Activated CD4-positive, alpha-beta T cell treated with anti-CD3 and anti-CD28 coated beads, Interleukin-2, amount 10 ng/mL, durations not matched to agents 7 days and 5 days (primary cell): ENCODE measurements at regions not wholly inside any gene's neighbourhood (a gene's known extent, or its start where the extent isn't known, plus 50 kb on each side); places are given as distances from the start of the nearest gene placed in this dataset.
"Not testable (repeated sequence)": the region's sequence is repeated elsewhere in the genome, so short reads cannot be mapped to it uniquely, and the experiment has no call there.

Experiments used
- CTCF ChIA-PET: fragments of 350-600 bp; sonication (Branson Sonifier 250); formaldehyde crosslinking; loops from one replicate; lab custom pipeline; 2021; ENCODE audit warnings: antibody characterized with exemption; lab: Charles Lee
- POLR2A ChIA-PET: fragments of 350-600 bp; sonication (Branson Sonifier 250); formaldehyde crosslinking; loops from one replicate; lab custom pipeline; 2021; ENCODE audit warnings: antibody characterized with exemption; lab: Charles Lee
- DNase-seq: peaks from one replicate; pipeline ENCODE4 v3.0.0-alpha.2; 2020
- H3K27ac Mint-ChIP-seq: one replicate; pipeline ENCODE4 v1.8.0; 2021; ENCODE audit warnings: mild to moderate bottlenecking, moderate library complexity, mixed read lengths
- H3K27me3 Mint-ChIP-seq: one replicate; pipeline ENCODE4 v1.8.0; 2021; ENCODE audit warnings: mixed read lengths
- H3K36me3 Mint-ChIP-seq: one replicate; pipeline ENCODE4 v1.8.0; 2021; ENCODE audit warnings: low read depth, mixed read lengths
- H3K4me1 Mint-ChIP-seq: one replicate; pipeline ENCODE4 v1.8.0; 2021; ENCODE audit warnings: mixed read lengths
- H3K4me3 Mint-ChIP-seq: one replicate; pipeline ENCODE4 v1.8.0; 2021; ENCODE audit warnings: mild to moderate bottlenecking, moderate library complexity, mixed read lengths
- H3K9me3 Mint-ChIP-seq: one replicate; pipeline ENCODE4 v1.8.0; 2021; ENCODE audit warnings: mixed read lengths

DNA sequence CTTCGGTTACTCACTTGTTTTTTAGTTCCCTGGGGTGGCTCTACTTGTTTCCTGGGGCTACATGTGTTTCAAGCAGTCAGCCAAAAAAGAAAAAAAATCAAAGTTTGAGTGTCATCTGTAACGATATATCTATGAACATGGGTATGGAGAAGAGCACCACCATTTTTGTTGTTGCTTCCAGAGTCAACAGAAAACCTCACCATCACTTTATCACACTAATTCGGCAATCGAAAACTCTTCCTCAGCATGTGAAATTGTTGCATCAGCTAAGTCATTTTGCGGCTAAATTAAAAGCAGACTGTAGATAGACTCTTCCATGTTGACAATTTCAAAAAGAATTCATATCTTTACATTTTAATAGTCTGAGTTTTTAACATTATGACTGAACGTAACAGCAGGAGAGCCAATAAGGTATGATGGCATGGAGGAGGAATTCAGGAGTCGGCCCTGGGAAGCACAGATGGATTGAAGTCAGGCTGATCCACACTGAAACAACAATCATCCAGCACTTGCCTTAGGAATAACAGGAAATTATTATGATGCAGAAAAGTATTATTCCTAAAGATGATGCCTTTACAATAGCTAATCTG lies 455.7 kb upstream of the KLF6 start:
- Mint-ChIP-seq H3K9me3 (peaks cover 9% of the 10 kb centered on the region), H3K27me3 (peaks cover 11% of the 10 kb centered on the region), H3K4me1 (peaks cover 20% of the 10 kb centered on the region), H3K27ac (no peak overlapping the region), H3K36me3 (no peaks in the 10 kb centered on the region), H3K4me3 (no peak overlapping the region)
- no peak for DNase-seq
- POLR2A ChIA-PET, result no interaction called here
- CTCF ChIA-PET, result no interaction called here

DNA sequence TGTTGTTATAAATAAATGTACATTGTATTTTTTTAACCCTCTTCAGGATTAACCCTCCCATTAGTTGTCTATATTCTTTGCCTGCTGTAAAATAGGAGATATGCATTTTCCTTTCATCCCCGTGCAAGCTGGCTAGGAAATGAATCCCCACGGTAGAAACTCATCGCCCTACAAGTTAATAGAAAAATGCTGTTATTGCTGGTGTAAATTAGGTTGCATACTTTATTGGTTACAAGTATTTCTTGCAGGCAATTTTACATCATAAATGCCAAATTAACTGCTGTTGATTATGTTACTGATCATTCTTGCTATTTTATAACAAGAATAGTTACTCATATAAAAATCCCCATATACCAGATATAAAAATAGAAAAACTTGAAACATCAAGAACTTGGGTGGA lies 454.2 kb upstream of the KLF6 start:
- Mint-ChIP-seq H3K9me3 (peaks cover 9% of the 10 kb centered on the region), H3K27me3 (peaks cover 11% of the 10 kb centered on the region), H3K36me3 (no peaks in the 10 kb centered on the region), H3K4me3 (no peak overlapping the region), H3K4me1 (peaks cover 22% of the 10 kb centered on the region), H3K27ac (no peak overlapping the region)
- DNase-seq, result no peak
- ChIA-PET POLR2A (no interaction called here), CTCF (no interaction called here)

DNA sequence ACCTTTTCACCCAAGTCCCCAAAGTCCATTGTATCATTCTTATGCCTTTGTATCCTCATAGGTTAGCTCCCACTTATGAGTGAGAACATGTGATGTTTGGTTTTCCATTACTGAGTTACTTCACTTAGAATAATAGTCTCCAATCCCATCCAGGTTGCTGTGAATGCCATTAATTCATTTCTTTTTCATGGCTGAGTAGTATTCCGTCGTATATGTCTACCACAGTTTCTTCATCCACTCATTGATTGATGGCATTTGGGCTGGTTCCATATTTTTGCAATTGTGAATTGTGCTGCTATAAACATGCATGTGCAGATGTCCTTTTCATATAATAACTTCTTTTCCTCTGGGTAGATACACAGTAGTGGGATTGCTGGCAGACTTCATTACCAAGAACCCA lies 451.9 kb upstream of the KLF6 start:
- CTCF ChIA-PET, result interaction anchor here (0.6 kb wide), 1 partner anchor 378 kb away, joined by 3 read pairs; no protein-coding TSS in a partner anchor
- H3K9me3 Mint-ChIP-seq, result not testable (repeated sequence)
- peaks cover 11% of the 10 kb centered on the region for H3K27me3 Mint-ChIP-seq

DNA sequence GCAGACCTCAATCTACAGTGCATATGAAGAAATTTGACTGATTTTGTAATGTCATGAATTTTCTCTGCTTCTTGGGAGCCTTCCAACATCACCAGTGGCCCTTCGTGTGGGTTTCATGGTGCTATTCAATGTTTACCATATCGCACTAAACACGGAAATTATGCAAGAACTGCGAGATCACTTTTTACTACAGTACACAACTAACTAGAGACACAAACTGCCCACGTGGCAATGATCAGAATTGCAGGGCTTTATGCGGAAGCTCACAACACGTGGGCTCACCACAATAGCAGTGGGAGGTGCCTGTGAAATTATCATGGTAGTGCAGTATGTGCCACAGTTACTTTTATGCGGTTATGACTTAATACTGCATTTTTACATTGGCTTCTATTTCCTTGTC lies 449.7 kb upstream of the KLF6 start:
- DNase-seq, result peak; percentile 9
- H3K4me3 Mint-ChIP-seq, result no peak overlapping the region
- no peaks in the 10 kb centered on the region for H3K36me3 Mint-ChIP-seq
- peaks cover 12% of the 10 kb centered on the region for H3K27me3 Mint-ChIP-seq
- peaks cover 2% of the 10 kb centered on the region for H3K4me1 Mint-ChIP-seq
- no peak overlapping the region for H3K27ac Mint-ChIP-seq
- CTCF ChIA-PET, result no interaction called here
- POLR2A ChIA-PET, result no interaction called here
- H3K9me3 Mint-ChIP-seq, result peaks cover 9% of the 10 kb centered on the region

More for the DNA sequence above, 451.9 kb upstream of the KLF6 start:
- H3K4me3 Mint-ChIP-seq, H3K4me1 Mint-ChIP-seq, H3K27ac Mint-ChIP-seq, POLR2A ChIA-PET, H3K36me3 Mint-ChIP-seq, DNase-seq: not testable (repeated sequence)

DNA sequence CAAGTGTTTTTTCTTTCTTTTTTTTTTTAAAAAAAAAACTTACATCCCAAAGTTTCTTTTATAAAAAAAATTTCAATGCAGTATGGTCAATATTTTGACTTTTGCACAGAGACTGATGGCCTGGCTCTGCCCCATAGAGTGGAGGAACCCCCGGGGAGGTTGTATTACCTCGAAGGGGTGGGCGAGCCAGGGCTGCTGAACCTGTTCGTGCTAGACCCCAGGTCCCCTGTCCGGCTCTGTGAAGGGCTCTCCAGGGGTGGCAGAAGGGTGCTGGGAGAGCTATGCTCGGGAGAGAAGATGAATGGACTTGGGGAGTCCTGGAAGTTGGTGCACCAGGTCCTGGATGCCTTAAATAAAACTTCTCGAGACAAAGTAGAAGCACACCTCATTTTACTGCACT lies 446.4 kb upstream of the KLF6 start:
- Mint-ChIP-seq H3K27me3 (peaks cover 4% of the 10 kb centered on the region), H3K27ac (no peak overlapping the region), H3K4me3 (no peak overlapping the region), H3K36me3 (no peaks in the 10 kb centered on the region), H3K9me3 (peaks cover 2% of the 10 kb centered on the region), H3K4me1 (peaks cover 2% of the 10 kb centered on the region)
- DNase-seq, result no peak
- ChIA-PET CTCF (interaction anchor here (1.2 kb wide), 1 partner anchor 17 kb away, joined by 4 read pairs; no protein-coding TSS in a partner anchor), POLR2A (interaction anchor here (0.6 kb wide), 1 partner anchor 196 kb away, joined by 4 read pairs; no protein-coding TSS in a partner anchor)

DNA sequence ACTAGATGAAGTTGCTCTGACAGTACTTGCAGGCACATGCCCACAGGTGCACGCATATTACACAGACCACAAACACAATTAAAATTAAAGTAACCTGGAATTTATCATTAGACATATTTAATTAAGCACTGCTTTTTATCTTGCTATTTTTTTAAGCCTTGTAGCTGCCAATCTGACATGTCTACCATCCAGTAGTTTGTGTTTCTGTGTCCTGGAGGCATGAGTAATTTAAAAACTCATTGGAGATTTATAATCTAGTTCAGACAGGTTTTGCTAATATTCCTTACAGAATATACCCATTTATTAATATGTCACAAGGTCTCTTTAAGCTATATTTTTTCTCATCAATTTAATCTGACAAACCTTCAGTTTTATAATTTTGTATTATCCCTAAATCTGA lies 445.0 kb upstream of the KLF6 start:
- H3K9me3 Mint-ChIP-seq, result no peaks in the 10 kb centered on the region
- POLR2A ChIA-PET, result no interaction called here
- no peaks in the 10 kb centered on the region for H3K36me3 Mint-ChIP-seq
- H3K27me3 Mint-ChIP-seq, result peaks cover 4% of the 10 kb centered on the region
- DNase-seq, result no peak
- no peak overlapping the region for H3K4me3 Mint-ChIP-seq
- peaks cover 2% of the 10 kb centered on the region for H3K4me1 Mint-ChIP-seq
- H3K27ac Mint-ChIP-seq, result no peak overlapping the region
- CTCF ChIA-PET, result no interaction called here

DNA sequence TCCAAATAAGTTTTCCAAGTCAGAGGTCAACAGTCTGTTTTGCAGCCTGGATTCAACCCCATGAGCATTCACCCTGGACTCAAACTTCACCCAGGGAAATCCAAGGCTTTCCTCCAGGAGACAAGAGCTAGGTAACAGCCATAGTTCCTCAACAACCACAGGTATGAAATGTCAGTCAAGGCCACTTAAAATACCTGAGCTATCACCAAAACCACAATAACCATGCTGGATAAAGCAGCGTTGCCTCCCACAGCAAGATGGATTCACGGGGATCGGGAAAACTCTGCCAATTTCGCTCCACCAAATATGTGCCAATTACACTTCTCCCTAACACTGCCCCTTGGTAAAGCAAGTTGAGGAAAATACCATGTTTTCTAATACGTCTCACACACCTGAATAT lies 444.1 kb upstream of the KLF6 start:
- Mint-ChIP-seq H3K27me3 (peaks cover 4% of the 10 kb centered on the region), H3K4me1 (no peaks in the 10 kb centered on the region), H3K9me3 (no peaks in the 10 kb centered on the region), H3K36me3 (no peaks in the 10 kb centered on the region), H3K4me3 (no peak overlapping the region), H3K27ac (no peak overlapping the region)
- CTCF ChIA-PET, result interaction anchor here (1.0 kb wide), 1 partner anchor 15 kb away, joined by 3 read pairs; no protein-coding TSS in a partner anchor
- DNase-seq, result no peak
- POLR2A ChIA-PET, result interaction anchor here (0.5 kb wide), 1 partner anchor 21 kb away, joined by 6 read pairs; no protein-coding TSS in a partner anchor

DNA sequence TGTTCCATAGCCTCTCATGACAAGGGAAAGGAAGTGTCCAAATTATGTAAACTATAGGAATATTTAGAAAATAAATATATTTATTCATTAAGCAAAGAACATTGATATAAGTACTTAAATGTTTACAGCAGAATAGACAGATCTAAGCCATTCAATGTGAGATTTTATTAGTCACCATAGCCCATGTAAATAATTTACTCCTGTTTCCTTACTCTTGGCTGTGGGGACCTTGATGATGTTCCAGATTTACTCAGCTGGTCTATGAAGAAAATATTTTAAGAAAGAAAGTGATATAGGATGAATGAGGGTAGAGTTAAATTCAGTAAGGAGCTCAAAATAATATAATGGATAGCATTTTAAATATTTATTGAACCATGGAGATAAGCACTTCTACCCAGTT lies 442.6 kb upstream of the KLF6 start:
- Mint-ChIP-seq H3K4me3 (no peak overlapping the region), H3K27me3 (peaks cover 4% of the 10 kb centered on the region), H3K9me3 (no peaks in the 10 kb centered on the region), H3K4me1 (no peaks in the 10 kb centered on the region), H3K36me3 (no peaks in the 10 kb centered on the region), H3K27ac (no peak overlapping the region)
- POLR2A ChIA-PET, result no interaction called here
- DNase-seq, result no peak
- CTCF ChIA-PET, result no interaction called here

DNA sequence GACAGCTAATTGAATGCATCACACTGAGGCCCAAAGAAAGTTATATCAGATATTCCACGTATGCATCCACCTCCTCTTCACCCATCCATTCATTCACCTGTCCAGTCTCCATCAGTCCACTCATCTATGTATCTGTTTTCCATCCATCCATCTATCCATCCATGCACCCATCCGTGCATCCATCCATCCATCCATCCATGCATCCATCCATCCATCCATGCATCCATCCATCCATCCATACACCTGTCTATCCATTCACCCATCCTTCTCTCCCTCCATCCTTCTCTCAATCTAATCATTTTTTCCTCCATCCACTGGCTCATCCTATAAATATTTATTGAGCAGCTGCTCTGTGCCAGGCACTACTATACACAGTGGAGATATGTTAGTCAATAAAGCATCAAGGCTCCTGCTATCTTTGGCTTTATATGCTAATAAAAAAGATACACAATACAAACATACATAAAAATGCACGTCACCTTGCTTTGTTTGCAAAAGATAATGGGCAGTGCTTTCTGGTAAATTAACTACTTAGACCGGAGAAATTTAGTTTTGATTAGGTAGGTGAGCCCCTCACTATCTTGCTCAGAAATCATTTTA lies 442.0 kb upstream of the KLF6 start:
- Mint-ChIP-seq H3K9me3 (no peaks in the 10 kb centered on the region), H3K4me1 (no peaks in the 10 kb centered on the region), H3K27ac (no peak overlapping the region), H3K4me3 (no peak overlapping the region), H3K36me3 (no peaks in the 10 kb centered on the region), H3K27me3 (peaks cover 4% of the 10 kb centered on the region)
- POLR2A ChIA-PET, result no interaction called here
- DNase-seq, result no peak
- CTCF ChIA-PET, result no interaction called here

DNA sequence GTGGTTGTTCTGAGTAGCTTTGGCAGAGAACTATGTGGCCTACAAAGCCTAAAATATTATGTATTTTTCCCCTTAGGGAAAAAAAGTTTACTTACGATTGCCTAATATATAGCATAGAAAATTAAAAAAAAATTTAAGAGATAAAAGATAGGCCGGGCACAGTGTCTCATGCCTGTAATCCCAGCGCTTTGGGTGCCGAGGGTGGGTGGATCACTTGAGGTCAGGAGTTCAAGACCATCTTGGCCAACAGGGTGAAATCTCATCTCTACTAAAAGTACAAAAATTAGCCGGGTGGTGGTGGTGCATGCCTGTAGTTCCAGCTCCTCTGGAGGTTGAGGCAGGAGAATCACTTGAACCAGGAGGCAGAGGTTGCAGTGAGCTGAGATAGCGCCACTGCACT lies 439.2 kb upstream of the KLF6 start:
- Mint-ChIP-seq H3K4me1 (no peaks in the 10 kb centered on the region), H3K4me3 (no peak overlapping the region), H3K9me3 (no peaks in the 10 kb centered on the region), H3K27ac (no peak overlapping the region), H3K36me3 (no peaks in the 10 kb centered on the region), H3K27me3 (peaks cover 5% of the 10 kb centered on the region)
- DNase-seq, result no peak
- POLR2A ChIA-PET, result no interaction called here
- CTCF ChIA-PET, result no interaction called here

DNA sequence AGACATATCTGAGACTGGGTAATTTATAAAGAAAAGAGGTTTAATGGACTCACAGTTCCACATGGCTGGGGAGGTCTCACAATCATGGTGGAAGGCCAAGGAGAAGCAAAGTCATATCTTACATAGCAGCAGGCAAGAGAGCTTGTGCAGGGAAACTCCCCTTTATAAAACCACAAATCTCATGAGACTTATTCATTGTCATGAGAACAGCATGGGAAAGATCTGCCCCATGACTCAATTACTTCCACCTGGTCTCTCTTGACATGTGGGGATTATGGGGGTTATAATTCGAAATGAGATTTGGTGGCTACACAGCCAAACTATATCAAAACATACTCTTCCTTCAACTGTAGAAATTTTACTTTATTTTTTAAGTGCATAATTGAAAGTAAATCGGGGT lies 436.3 kb upstream of the KLF6 start:
- DNase-seq, H3K4me3 Mint-ChIP-seq, H3K27me3 Mint-ChIP-seq, H3K4me1 Mint-ChIP-seq, POLR2A ChIA-PET, H3K27ac Mint-ChIP-seq, H3K9me3 Mint-ChIP-seq, CTCF ChIA-PET, H3K36me3 Mint-ChIP-seq: not testable (repeated sequence)

DNA sequence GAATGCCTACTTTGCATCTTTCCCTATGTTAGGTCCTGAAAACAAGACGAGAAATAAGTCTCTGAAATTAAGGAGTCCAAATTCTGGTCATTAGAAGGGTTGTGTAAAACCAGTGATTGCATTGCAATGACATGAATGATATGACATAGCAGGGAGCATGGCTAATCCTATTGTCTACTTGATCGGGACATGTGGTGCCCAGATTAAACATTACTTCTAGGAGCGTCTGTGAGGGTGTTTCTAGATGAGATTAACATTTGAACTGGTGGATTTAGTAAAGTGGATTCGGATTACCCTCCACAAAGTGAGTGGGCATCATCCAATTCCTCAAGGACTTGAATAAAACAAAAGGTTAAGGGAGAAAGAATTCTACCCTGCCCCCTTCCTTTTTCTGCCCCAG lies 434.9 kb upstream of the KLF6 start:
- CTCF ChIA-PET, result interaction anchor here (0.6 kb wide), 1 partner anchor 148 kb away, joined by 4 read pairs; no protein-coding TSS in a partner anchor
- H3K27me3 Mint-ChIP-seq, result peaks cover 7% of the 10 kb centered on the region
- DNase-seq, result no peak

DNA sequence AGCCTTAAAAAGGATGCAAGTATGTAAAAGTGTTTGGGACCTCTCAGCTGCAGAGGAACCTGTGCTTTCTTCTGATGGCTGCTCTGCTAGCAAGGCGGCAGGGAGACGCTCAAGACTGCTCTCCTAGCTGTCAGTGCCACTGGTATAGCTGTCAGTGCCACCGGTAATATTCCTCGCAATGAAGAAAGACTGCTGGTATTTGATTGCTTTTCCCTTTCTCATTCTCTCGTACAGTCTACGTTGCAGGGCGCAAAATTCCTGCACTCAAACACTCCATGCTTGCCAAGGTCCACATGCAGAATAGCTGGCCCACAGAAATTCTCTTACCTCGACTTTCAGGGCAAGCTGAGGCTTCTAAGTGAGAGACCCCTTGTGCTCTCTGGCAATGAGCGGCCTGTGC lies 432.6 kb upstream of the KLF6 start:
- no peak overlapping the region for H3K4me3 Mint-ChIP-seq
- ChIA-PET CTCF (interaction anchor here (1.4 kb wide), 1 partner anchor 35 kb away, joined by 3 read pairs; no protein-coding TSS in a partner anchor), POLR2A (no interaction called here)
- H3K4me1 Mint-ChIP-seq, result no peaks in the 10 kb centered on the region
- H3K36me3 Mint-ChIP-seq, result no peaks in the 10 kb centered on the region
- peaks cover 7% of the 10 kb centered on the region for H3K27me3 Mint-ChIP-seq
- no peaks in the 10 kb centered on the region for H3K9me3 Mint-ChIP-seq
- H3K27ac Mint-ChIP-seq, result no peak overlapping the region
- DNase-seq, result no peak

More for the DNA sequence above, 434.9 kb upstream of the KLF6 start:
- Mint-ChIP-seq H3K4me1 (no peaks in the 10 kb centered on the region), H3K9me3 (no peaks in the 10 kb centered on the region), H3K4me3 (no peak overlapping the region), H3K36me3 (no peaks in the 10 kb centered on the region), H3K27ac (no peak overlapping the region)
- POLR2A ChIA-PET, result no interaction called here
